Daoy (cell line): ENCODE measurements at regions not wholly inside any gene's neighbourhood (a gene's known extent, or its start where the extent isn't known, plus 50 kb on each side); places are given as distances from the start of the nearest gene placed in this dataset.

Source experiments
- DNase-seq: peaks from one replicate; pipeline ENCODE4 v3.0.0-alpha.2; 2015; ENCODE audit warnings: low read depth

GRCh38 chr6:104617591-104617990, 242.1 kb downstream of the HACE1 start:
- DNase-seq: no peak

GRCh38 chr6:104614394-104614793, 245.3 kb downstream of the HACE1 start:
- no peak for DNase-seq

DNA sequence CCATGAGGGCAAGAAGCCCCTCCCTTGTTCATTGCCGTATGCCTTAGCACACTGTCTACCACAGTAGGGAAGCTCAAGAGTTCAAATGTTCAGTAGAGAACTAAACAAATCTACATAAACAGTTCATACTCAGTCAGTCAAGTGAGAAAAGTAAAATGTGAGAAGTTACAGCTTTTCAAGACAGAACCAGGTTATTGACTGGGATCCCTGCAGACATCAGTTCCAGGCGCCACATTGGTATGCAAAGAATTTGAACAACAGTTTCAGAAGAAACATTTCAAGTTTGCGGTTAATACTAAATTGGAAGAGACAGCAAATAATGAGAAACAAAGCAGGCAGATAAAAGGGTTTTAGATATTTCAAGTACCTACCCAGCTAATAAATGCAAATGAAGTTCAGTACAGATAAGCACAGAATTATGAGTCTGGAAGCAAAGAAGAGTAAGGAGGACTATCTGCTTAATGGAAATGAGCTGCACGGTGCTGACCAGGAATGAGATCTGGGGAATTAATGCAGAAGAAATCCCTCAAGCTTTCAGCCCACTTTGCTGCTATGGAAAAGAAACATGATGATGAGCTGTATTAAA, 246.2 kb downstream of the HACE1 start:
- no peak for DNase-seq

- no peak for DNase-seq
These were observed 247.2 kb downstream of the HACE1 start for GRCh38 chr6:104612541-104612940.

- no peak for DNase-seq
These were observed 251.6 kb downstream of the HACE1 start for GRCh38 chr6:104608101-104608500.

GRCh38 chr6:104607501-104607900, 252.2 kb downstream of the HACE1 start:
- DNase-seq: no peak

DNA sequence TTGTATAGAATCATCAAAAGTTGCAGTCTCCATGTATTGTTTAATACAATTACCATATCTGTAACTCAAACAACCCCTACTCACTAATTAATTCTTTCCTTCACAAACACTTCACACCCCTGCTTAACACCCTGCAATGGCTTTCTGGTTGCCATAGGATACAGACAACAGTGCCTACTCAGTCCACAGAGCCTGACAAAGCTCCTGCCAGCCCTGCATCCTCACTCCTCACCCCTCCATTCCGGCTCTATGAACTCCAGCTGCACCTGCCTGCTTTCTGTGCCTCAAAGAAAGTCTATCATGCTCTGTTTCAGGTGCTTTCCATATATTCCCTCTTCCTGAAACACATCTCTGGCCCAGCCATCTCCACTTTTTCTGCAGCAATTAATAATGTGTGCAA, 253.4 kb downstream of the HACE1 start:
- DNase-seq: no peak

DNA sequence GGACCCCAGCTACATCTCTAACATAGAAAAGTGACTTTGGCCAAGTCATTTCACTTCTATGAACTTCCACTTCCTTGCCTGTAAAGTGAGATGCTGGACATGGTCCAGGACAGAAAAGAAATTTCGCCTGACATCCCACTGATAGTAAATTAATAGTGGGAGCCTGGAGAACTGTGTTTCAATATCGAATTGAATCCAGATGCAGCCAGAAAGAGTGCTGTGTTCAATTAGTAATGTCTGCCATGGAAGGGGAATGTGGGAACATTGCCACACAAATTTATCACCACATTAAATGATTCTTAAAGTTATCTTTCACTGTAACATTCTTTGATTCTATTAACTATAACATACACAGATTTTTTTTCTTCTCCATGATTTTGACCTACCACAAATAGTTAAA, 255.0 kb downstream of the HACE1 start:
- DNase-seq: no peak

DNA sequence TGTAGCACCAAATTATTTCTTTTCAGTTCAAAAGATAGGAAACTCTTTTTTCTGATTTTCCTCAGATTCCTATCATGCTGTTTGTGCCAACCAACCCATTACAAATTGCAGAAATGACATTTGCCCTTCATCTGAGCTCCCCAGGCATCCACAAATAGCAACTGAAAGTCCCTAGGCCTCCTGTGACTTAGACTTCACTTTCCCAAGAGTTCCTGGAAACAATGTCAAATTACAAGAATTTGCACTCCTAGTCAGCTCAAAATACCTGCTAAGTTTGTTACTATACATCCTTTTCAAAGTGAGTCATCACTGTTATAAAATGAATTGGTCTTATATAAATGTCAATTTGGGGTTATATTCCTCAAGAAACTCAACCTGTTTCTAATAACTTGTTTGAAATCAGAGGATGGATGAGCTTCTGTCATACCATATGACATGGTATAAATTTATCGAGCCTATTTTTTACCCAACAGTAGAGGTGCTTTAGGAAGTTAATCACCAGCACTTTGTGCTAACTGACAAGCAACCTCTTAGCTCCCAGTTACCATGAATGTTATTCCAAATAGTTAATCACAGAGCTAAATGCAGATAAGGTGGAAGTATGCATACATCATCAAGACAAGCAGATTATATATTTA, 256.5 kb downstream of the HACE1 start:
- no peak for DNase-seq

DNA sequence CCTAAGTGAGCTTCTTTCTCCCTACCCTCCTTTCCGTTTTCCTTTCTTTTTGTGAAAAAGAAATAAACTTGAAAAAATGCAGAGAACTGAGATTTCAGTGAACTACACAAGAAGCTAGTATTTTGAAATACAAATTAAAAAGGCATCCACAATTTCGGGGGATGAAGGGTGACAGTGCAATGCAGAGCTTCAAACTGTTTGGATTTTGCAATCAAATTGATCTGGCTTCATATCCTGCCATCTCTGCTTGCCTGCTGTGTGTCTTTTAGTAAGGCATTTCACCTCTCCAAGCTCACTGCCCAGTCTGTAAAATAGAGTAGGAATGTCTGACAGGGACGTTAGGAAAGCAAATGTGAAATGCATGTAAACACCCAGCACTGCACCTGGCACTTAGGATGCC, 258.0 kb downstream of the HACE1 start:
- DNase-seq: no peak

GRCh38 chr6:104601131-104601651, 258.5 kb downstream of the HACE1 start:
- no peak for DNase-seq

DNA sequence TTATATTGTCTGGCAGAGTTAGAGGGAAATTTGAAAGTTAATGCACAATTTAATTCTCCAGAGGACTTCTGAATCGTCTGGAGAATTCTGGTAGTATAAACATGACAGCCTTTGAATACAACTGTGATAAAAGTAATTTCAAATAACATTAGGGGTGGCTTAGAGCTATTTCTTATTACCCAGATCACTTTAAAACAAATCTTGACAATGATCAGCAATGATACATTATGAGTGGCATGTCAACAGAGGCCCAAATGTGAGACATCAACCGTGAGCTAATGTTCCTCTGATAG, 259.1 kb downstream of the HACE1 start:
- DNase-seq: no peak

- no peak for DNase-seq
These were observed 259.7 kb downstream of the HACE1 start for GRCh38 chr6:104599821-104600638.

DNA sequence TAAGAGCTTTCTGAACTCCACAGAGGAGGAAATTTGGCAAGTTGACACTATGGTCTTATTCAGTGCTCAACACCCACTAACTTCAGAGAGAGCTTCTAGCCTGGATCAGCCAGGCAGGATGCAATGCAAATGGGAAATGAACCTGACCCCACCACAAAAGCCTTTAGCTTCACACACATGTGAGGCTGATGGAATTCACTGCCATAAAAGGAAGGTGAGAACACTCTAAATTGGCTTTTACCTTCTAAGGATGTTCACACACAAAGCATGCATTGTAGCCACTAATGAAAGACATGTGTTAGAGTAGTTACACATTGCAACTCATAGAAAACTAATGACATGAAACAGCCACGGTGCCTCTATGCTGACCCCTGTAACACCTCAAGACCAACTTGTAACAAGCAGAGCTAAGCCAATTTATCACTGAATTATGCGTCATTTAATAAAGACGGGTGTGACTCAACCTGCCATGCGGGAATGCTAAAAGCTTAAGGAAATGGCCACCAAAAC, 262.1 kb downstream of the HACE1 start:
- peak; percentile 9 for DNase-seq

DNA sequence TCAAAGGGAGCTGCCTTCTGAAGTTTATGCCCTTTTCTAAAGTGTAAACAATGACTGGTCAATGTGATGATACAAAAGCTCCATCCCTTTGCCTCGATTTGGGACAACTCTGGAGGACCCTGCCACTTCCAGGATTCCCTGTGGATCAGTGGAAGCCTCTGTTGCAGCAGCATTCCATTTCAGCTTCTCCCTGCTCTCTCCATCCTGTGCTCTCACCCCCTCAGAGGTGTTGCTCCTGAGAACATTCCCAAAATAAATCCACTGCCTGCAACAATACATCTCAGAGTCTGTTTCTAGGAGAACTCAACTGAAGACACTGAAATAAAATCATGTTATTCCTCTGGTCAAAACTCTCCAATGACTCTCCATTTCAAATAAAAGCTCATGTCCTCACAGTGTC, 263.6 kb downstream of the HACE1 start:
- no peak for DNase-seq

- no peak for DNase-seq
These were observed 264.4 kb downstream of the HACE1 start for GRCh38 chr6:104595311-104595820.

- no peak for DNase-seq
These were observed 268.0 kb downstream of the HACE1 start for GRCh38 chr6:104591573-104592334.

- no peak for DNase-seq
These were observed 269.8 kb downstream of the HACE1 start for GRCh38 chr6:104589940-104590339.

DNA sequence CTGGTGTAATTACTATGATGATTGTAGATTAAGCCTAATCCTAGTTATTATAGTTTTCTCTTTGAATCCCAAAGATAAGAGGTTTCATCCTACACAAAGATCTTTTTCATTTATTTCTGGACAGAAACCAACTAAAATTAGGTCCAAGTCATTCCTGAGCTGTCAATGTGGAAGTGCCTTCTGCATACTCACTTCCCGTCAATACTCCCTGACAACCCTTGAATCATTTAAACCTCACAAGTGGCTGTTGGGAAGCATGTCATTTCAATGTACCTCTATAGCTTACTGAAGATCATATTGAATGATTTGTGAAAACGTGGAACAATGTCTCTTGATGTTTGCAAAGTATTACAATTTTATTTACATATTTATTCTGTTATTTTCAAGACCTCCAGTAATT, 274.1 kb downstream of the HACE1 start:
- DNase-seq: no peak

GRCh38 chr6:104580452-104580851, 279.3 kb downstream of the HACE1 start:
- DNase-seq: no peak

DNA sequence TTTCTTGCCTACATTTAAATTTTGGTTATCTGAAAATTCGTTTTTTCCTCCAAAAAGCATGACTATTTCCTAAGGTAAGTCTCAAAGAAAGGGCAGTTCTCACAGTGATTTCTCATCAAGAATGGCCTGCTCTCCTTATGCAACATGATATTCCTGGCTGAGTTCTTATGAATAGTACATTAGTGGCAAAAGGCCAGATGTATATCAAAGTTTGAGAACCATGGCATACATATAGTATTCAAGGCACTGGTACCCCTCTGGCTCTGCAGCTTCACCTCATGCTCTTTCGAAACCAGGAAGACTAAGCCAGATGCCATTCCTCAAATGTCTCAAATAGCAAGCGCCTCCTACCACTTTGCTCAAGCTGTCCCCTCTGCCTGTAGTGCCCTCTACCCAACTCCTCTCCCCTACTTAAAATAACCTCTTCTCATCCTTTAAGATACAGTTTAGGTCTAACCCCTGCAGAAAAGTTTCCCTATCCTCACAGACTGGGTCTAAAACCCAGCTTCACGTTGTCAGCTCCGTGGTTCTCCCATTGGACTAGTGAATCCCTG, 280.3 kb downstream of the HACE1 start:
- DNase-seq: no peak

DNA sequence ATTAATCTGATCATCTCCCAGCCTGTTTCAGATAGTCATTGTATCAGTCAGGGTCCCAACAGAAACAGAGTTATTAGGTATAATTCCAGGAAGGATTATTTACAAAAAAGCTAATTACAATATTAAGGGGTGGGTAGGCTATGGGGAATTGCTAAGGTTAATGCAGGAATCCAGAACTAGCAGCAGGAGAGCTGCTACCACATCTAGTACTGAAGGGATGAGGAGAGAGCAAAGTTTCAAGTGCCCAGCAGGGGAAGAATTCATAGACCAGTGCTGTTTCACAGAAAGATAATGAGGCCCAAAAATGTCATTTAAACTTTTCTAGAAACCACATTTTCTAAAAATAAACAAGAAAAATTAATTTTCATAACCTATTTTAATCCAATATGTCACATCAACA, 284.2 kb downstream of the HACE1 start:
- no peak for DNase-seq
